Epithelial cell of esophagus (primary cell): ENCODE measurements at regions not wholly inside any gene's neighbourhood (a gene's known extent, or its start where the extent isn't known, plus 50 kb on each side); places are given as distances from the start of the nearest gene placed in this dataset.
A peak's percentile ranks its signal among the peaks of the same experiment; 100 is the strongest.
"Not testable (repeated sequence)": the region's sequence is repeated elsewhere in the genome, so short reads cannot be mapped to it uniquely, and the experiment has no call there.

ENCODE experiments used
- DNase-seq: peaks from one replicate; pipeline ENCODE4 v3.0.0; 2010; ENCODE audit warnings: low read depth
- H3K4me3 ChIP-seq: 2 replicates; pipeline ENCODE4 v1.5.1; 2011; ENCODE audit warnings: mild to moderate bottlenecking, low read length, control low read depth
- CTCF ChIP-seq: IDR thresholded peaks from 2 replicates; pipeline ENCODE4 v1.5.1; 2011; ENCODE audit warnings: low read depth, mild to moderate bottlenecking, low read length, control low read depth, inconsistent platforms; ENCODE audit not compliant: insufficient read depth; ENCODE audit errors: missing control alignments

GRCh38 chr15:31650055-31650701 lies 323.5 kb downstream of the KLF13 start:
- TF ChIP-seq CTCF = peak; percentile 12
- not testable (repeated sequence) for H3K4me3 ChIP-seq, DNase-seq

- H3K4me3 ChIP-seq, DNase-seq: not testable (repeated sequence)
Observed at GRCh38 chr15:31656915-31657314, 330.3 kb downstream of the KLF13 start.

GRCh38 chr15:31660816-31661215 lies 334.2 kb downstream of the KLF13 start:
- no peak overlapping the region for H3K4me3 ChIP-seq
- DNase-seq = no peak
- no peak for TF ChIP-seq CTCF

GRCh38 chr15:31665732-31666131 lies 339.1 kb downstream of the KLF13 start:
- not testable (repeated sequence) for DNase-seq, H3K4me3 ChIP-seq

- not testable (repeated sequence) for H3K4me3 ChIP-seq, DNase-seq
Observed at GRCh38 chr15:31669158-31669908, 342.7 kb downstream of the KLF13 start.

- not testable (repeated sequence) for DNase-seq, H3K4me3 ChIP-seq
Observed at GRCh38 chr15:31673263-31673662, 346.6 kb downstream of the KLF13 start.

- not testable (repeated sequence) for H3K4me3 ChIP-seq
Observed at GRCh38 chr15:31681529-31682259, 348.6 kb upstream of the CHRNA7 start.

GRCh38 chr15:31687088-31687487 lies 343.2 kb upstream of the CHRNA7 start:
- not testable (repeated sequence) for H3K4me3 ChIP-seq, DNase-seq

More at GRCh38 chr15:31681529-31682259, 348.6 kb upstream of the CHRNA7 start:
- not testable (repeated sequence) for DNase-seq

- DNase-seq, H3K4me3 ChIP-seq: not testable (repeated sequence)
Observed at GRCh38 chr15:31696509-31696908, 333.8 kb upstream of the CHRNA7 start.

- not testable (repeated sequence) for H3K4me3 ChIP-seq, DNase-seq
Observed at GRCh38 chr15:31705076-31705678, 325.1 kb upstream of the CHRNA7 start.

- H3K4me3 ChIP-seq, DNase-seq: not testable (repeated sequence)
Observed at GRCh38 chr15:31707944-31708702, 322.2 kb upstream of the CHRNA7 start.

GRCh38 chr15:31708703-31709327 lies 321.5 kb upstream of the CHRNA7 start:
- not testable (repeated sequence) for H3K4me3 ChIP-seq, DNase-seq

GRCh38 chr15:31709479-31709878 lies 320.8 kb upstream of the CHRNA7 start:
- H3K4me3 ChIP-seq = not testable (repeated sequence)

GRCh38 chr15:31710806-31711205 lies 319.5 kb upstream of the CHRNA7 start:
- DNase-seq, H3K4me3 ChIP-seq: not testable (repeated sequence)

More at GRCh38 chr15:31709479-31709878, 320.8 kb upstream of the CHRNA7 start:
- DNase-seq = not testable (repeated sequence)

GRCh38 chr15:31715208-31715607 lies 315.1 kb upstream of the CHRNA7 start:
- not testable (repeated sequence) for H3K4me3 ChIP-seq, DNase-seq

- DNase-seq, H3K4me3 ChIP-seq: not testable (repeated sequence)
Observed at GRCh38 chr15:31718625-31719024, 311.7 kb upstream of the CHRNA7 start.
